ENCODE measurements at regions not wholly inside any gene's neighbourhood (a gene's known extent, or its start where the extent isn't known, plus 50 kb on each side); places are given as distances from the start of the nearest gene placed in this dataset.

DNA sequence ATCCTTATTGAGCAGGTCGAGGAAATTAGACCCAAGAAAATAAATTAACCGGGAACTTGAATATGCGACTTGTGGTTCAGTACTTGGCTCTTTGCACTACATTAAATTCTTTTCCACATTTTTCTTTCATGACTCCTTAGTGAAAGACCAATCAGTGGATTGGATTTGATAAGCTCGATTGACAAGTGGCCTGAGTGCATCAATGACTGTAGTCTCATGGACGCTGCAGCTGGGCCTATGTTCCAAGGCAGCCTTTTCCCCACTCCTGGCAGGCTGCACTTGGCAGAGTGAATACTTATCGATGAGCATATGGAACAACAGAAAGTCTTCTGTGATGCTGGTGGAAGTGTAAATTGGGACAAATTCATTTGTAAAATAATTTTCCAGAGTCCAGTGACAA is 210.8 kb upstream of the EXOC2 start:
- TF ChIP-seq POLR2A (IDR thresholded peaks at IDR 0.05; ENCODE audit: low read length) (no peak), GATA1 (IDR thresholded peaks at IDR 0.05; ENCODE audit: low read depth, low read length) (no peak)
